Activated CD4-positive, alpha-beta T cell treated with anti-CD3 and anti-CD28 coated beads, Interleukin-2, amount 10 ng/mL, durations not matched to agents 24 days and 14 days (primary cell): ENCODE measurements at regions not wholly inside any gene's neighbourhood (a gene's known extent, or its start where the extent isn't known, plus 50 kb on each side); places are given as distances from the start of the nearest gene placed in this dataset.
"Not testable (repeated sequence)": the region's sequence is repeated elsewhere in the genome, so short reads cannot be mapped to it uniquely, and the experiment has no call there.

ENCODE experiments used
- DNase-seq: peaks from one replicate; pipeline ENCODE4 v3.0.0; 2022
- H3K27ac Mint-ChIP-seq: one replicate; pipeline ENCODE4 v1.8.0; 2022; ENCODE audit warnings: mild to moderate bottlenecking, mixed read lengths
- H3K27me3 Mint-ChIP-seq: one replicate; pipeline ENCODE4 v1.8.0; 2022; ENCODE audit warnings: mixed read lengths
- H3K36me3 Mint-ChIP-seq: one replicate; pipeline ENCODE4 v1.8.0; 2022; ENCODE audit warnings: low read depth, mild to moderate bottlenecking, mixed read lengths
- H3K4me1 Mint-ChIP-seq: one replicate; pipeline ENCODE4 v1.8.0; 2021; ENCODE audit warnings: mixed read lengths
- H3K4me3 Mint-ChIP-seq: one replicate; pipeline ENCODE4 v1.8.0; 2022; ENCODE audit warnings: mild to moderate bottlenecking, moderate library complexity, mixed read lengths
- H3K9me3 Mint-ChIP-seq: one replicate; pipeline ENCODE4 v1.8.0; 2021; ENCODE audit warnings: mixed read lengths
- intact Hi-C: fragments of 100-400 bp; cut with micrococcal nuclease; formaldehyde crosslinking; loops from one replicate; pipeline ENCODE4 v1.15.1; 2023

- Mint-ChIP-seq H3K4me1 (no peaks in the 10 kb centered on the region), H3K27ac (no peak overlapping the region), H3K4me3 (no peak overlapping the region), H3K9me3 (no peaks in the 10 kb centered on the region), H3K27me3 (no peaks in the 10 kb centered on the region), H3K36me3 (no peaks in the 10 kb centered on the region)
- intact Hi-C loops: no loop called here
- no peak for DNase-seq
Observed at GRCh38 chr13:79910875-79911540, 429.9 kb downstream of the SPRY2 start.

DNA sequence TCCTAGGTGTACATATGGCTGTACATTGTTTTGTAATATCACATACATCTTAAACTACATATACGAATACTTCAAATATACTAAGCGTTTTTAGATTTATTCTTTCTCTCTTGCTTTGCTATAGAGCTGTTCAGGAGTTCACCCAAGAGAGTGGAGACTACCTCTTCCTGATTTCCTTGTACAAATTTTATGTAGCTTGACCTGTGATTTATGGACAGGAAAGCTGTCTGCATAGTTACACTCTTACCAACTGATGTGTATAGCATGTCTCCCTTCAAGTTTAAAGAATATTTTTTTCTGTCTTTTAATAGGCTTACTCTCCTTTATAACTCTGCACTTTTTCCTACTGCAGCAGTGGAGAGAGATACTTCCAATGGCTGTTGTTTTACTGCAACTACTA is 428.7 kb downstream of the NDFIP2 start:
- Mint-ChIP-seq H3K36me3 (no peaks in the 10 kb centered on the region), H3K4me1 (no peaks in the 10 kb centered on the region), H3K27me3 (no peaks in the 10 kb centered on the region), H3K27ac (no peak overlapping the region), H3K9me3 (no peaks in the 10 kb centered on the region), H3K4me3 (no peak overlapping the region)
- intact Hi-C loops: no loop called here
- no peak for DNase-seq

GRCh38 chr13:79908381-79908780 is 427.4 kb downstream of the NDFIP2 start:
- H3K4me3 Mint-ChIP-seq: no peak overlapping the region
- H3K36me3 Mint-ChIP-seq: no peaks in the 10 kb centered on the region
- no peaks in the 10 kb centered on the region for H3K9me3 Mint-ChIP-seq
- no peaks in the 10 kb centered on the region for H3K27me3 Mint-ChIP-seq
- no peaks in the 10 kb centered on the region for H3K4me1 Mint-ChIP-seq
- intact Hi-C loops: no loop called here
- H3K27ac Mint-ChIP-seq: no peak overlapping the region
- DNase-seq: no peak

DNA sequence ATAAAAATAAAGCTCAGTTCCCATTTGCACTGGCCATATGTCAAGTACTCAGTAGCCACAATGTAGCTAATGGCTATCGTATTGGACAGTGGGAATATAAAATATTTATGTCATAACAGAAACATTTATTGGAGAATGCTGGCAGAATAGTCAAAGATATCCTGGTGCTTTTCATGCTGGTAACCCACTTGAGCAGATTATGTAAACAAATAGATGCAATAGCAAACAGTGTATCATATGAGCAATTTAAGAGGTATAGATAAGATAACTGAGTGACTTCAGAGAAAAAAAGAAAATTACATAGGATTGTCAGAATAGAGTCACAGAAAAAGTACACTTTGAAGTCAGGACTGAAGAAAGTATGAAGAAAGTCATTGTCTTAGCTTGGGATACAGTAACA is 426.6 kb downstream of the NDFIP2 start:
- H3K27ac Mint-ChIP-seq: no peak overlapping the region
- H3K36me3 Mint-ChIP-seq: no peaks in the 10 kb centered on the region
- H3K4me1 Mint-ChIP-seq: no peaks in the 10 kb centered on the region
- intact Hi-C loops: no loop called here
- no peaks in the 10 kb centered on the region for H3K27me3 Mint-ChIP-seq
- H3K9me3 Mint-ChIP-seq: no peaks in the 10 kb centered on the region
- no peak overlapping the region for H3K4me3 Mint-ChIP-seq
- DNase-seq: no peak

GRCh38 chr13:79906345-79906744 is 425.4 kb downstream of the NDFIP2 start:
- intact Hi-C loops: no loop called here
- no peaks in the 10 kb centered on the region for H3K4me1 Mint-ChIP-seq
- H3K27me3 Mint-ChIP-seq: no peaks in the 10 kb centered on the region
- DNase-seq: no peak
- no peaks in the 10 kb centered on the region for H3K36me3 Mint-ChIP-seq
- no peaks in the 10 kb centered on the region for H3K9me3 Mint-ChIP-seq
- no peak overlapping the region for H3K27ac Mint-ChIP-seq
- H3K4me3 Mint-ChIP-seq: no peak overlapping the region

DNA sequence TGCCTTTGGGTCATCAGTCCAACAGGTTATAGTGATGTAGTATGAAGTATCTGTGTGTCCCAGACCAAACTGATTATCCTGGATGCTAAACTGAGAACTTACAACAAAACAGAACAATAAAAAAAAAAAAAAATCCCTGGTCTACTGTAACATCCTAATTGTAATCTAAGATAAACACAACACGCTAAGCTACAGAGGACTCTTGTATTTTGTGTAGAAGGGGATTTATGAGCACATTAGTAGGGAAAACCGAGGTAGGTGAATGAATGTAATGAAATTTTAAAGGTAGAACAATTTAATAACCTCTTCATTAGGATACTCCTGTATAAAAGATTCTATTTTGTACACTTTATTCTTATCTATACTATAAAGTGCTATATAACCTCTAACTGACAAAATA is 424.1 kb downstream of the NDFIP2 start:
- no peaks in the 10 kb centered on the region for H3K4me1 Mint-ChIP-seq
- H3K36me3 Mint-ChIP-seq: no peaks in the 10 kb centered on the region
- no peak overlapping the region for H3K27ac Mint-ChIP-seq
- intact Hi-C loops: no loop called here
- no peak for DNase-seq
- no peaks in the 10 kb centered on the region for H3K9me3 Mint-ChIP-seq
- H3K27me3 Mint-ChIP-seq: no peaks in the 10 kb centered on the region
- no peak overlapping the region for H3K4me3 Mint-ChIP-seq

GRCh38 chr13:79904581-79904980 is 423.6 kb downstream of the NDFIP2 start:
- H3K4me1 Mint-ChIP-seq: no peaks in the 10 kb centered on the region
- DNase-seq: no peak
- intact Hi-C loops: no loop called here
- H3K27ac Mint-ChIP-seq: no peak overlapping the region
- no peaks in the 10 kb centered on the region for H3K9me3 Mint-ChIP-seq
- no peaks in the 10 kb centered on the region for H3K27me3 Mint-ChIP-seq
- H3K36me3 Mint-ChIP-seq: no peaks in the 10 kb centered on the region
- no peak overlapping the region for H3K4me3 Mint-ChIP-seq

GRCh38 chr13:79901336-79901735 is 420.4 kb downstream of the NDFIP2 start:
- intact Hi-C loops: no loop called here
- Mint-ChIP-seq H3K27me3 (no peaks in the 10 kb centered on the region), H3K4me1 (no peaks in the 10 kb centered on the region), H3K36me3 (no peaks in the 10 kb centered on the region), H3K4me3 (no peak overlapping the region), H3K27ac (no peak overlapping the region), H3K9me3 (no peaks in the 10 kb centered on the region)
- no peak for DNase-seq

GRCh38 chr13:79900356-79900755 is 419.4 kb downstream of the NDFIP2 start:
- DNase-seq: no peak
- H3K27ac Mint-ChIP-seq: no peak overlapping the region
- no peaks in the 10 kb centered on the region for H3K36me3 Mint-ChIP-seq
- H3K9me3 Mint-ChIP-seq: no peaks in the 10 kb centered on the region
- intact Hi-C loops: no loop called here
- H3K27me3 Mint-ChIP-seq: no peaks in the 10 kb centered on the region
- H3K4me3 Mint-ChIP-seq: no peak overlapping the region
- H3K4me1 Mint-ChIP-seq: no peaks in the 10 kb centered on the region

GRCh38 chr13:79898996-79899395 is 418.0 kb downstream of the NDFIP2 start:
- no peaks in the 10 kb centered on the region for H3K4me1 Mint-ChIP-seq
- DNase-seq: no peak

GRCh38 chr13:79898202-79898826 is 417.4 kb downstream of the NDFIP2 start:
- no peak overlapping the region for H3K4me3 Mint-ChIP-seq
- intact Hi-C loops: no loop called here
- no peaks in the 10 kb centered on the region for H3K27me3 Mint-ChIP-seq
- H3K36me3 Mint-ChIP-seq: no peaks in the 10 kb centered on the region
- H3K27ac Mint-ChIP-seq: no peak overlapping the region
- H3K9me3 Mint-ChIP-seq: no peaks in the 10 kb centered on the region
- DNase-seq: no peak
- H3K4me1 Mint-ChIP-seq: no peaks in the 10 kb centered on the region

More at GRCh38 chr13:79898996-79899395, 418.0 kb downstream of the NDFIP2 start:
- no peaks in the 10 kb centered on the region for H3K36me3 Mint-ChIP-seq
- intact Hi-C loops: no loop called here
- H3K27ac Mint-ChIP-seq: no peak overlapping the region
- H3K27me3 Mint-ChIP-seq: no peaks in the 10 kb centered on the region
- H3K4me3 Mint-ChIP-seq: no peak overlapping the region
- H3K9me3 Mint-ChIP-seq: no peaks in the 10 kb centered on the region

- intact Hi-C loops: no loop called here
- Mint-ChIP-seq H3K27ac (no peak overlapping the region), H3K4me3 (no peak overlapping the region), H3K36me3 (no peaks in the 10 kb centered on the region), H3K9me3 (no peaks in the 10 kb centered on the region), H3K27me3 (no peaks in the 10 kb centered on the region), H3K4me1 (no peaks in the 10 kb centered on the region)
- no peak for DNase-seq
Observed at GRCh38 chr13:79896851-79897250, 415.9 kb downstream of the NDFIP2 start.

DNA sequence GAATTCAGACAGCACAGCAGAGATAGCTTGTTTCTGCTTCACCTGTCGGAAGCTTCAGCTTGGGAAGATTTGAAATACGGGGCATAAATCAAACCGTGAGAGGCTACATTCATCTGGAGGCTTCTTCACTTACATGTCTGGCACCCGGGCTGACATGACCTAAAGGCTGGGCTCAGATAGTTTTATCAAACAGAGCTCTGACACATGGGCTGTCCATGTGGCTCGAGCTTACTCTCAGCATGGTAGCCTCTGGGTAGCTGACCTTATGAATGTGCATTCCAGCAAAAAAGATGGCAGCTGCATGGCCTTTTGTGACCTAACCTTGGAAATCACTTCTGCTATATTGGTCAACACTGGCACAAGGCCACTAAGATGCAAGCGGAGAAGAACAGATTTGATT is 414.5 kb downstream of the NDFIP2 start:
- no peaks in the 10 kb centered on the region for H3K36me3 Mint-ChIP-seq
- no peaks in the 10 kb centered on the region for H3K27me3 Mint-ChIP-seq
- H3K9me3 Mint-ChIP-seq: no peaks in the 10 kb centered on the region
- H3K4me3 Mint-ChIP-seq: no peak overlapping the region
- intact Hi-C loops: no loop called here
- no peaks in the 10 kb centered on the region for H3K4me1 Mint-ChIP-seq
- no peak overlapping the region for H3K27ac Mint-ChIP-seq
- no peak for DNase-seq

- not testable (repeated sequence) for DNase-seq
Observed at GRCh38 chr13:79887278-79887677, 406.3 kb downstream of the NDFIP2 start.

DNA sequence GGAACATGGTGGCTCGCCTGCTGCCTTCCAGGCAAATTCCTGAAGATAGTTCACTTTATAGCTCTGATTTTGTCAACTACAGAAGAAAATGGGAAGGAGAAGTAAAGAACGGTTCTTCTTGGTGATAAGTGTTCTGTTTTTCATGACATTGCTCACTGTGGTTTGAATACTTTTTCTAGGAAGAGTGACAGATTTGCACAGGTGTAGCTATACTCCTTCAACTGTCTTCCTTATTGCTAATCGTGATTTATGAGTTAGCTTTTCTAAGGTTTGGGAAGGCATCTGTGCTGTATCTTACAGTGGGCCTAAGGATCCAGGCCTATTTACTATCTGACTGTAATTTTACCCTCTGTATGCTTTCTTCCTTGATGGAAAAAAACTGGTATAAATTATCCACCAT is 405.6 kb downstream of the NDFIP2 start:
- Mint-ChIP-seq H3K36me3 (no peaks in the 10 kb centered on the region), H3K27ac (no peak overlapping the region), H3K27me3 (no peaks in the 10 kb centered on the region), H3K4me3 (no peak overlapping the region), H3K9me3 (peaks cover 3% of the 10 kb centered on the region), H3K4me1 (no peaks in the 10 kb centered on the region)
- DNase-seq: no peak
- intact Hi-C loops: no loop called here

More at GRCh38 chr13:79887278-79887677, 406.3 kb downstream of the NDFIP2 start:
- H3K36me3 Mint-ChIP-seq, H3K4me1 Mint-ChIP-seq, H3K27me3 Mint-ChIP-seq, H3K4me3 Mint-ChIP-seq, H3K27ac Mint-ChIP-seq, intact Hi-C loops, H3K9me3 Mint-ChIP-seq: not testable (repeated sequence)
